HG03521 (cell line): ENCODE measurements at regions not wholly inside any gene's neighbourhood (a gene's known extent, or its start where the extent isn't known, plus 50 kb on each side); places are given as distances from the start of the nearest gene placed in this dataset.

Experiments
- ATAC-seq: cut with Tn5 transposase; IDR thresholded peaks from one replicate; pipeline ENCODE4 v1.9.1; 2021; ENCODE audit warnings: mild to moderate bottlenecking, moderate library complexity; ENCODE audit not compliant: unreplicated experiment

GRCh38 chr3:59593380-59593779, 543.6 kb upstream of the CFAP20DC start:
- ATAC-seq: no peak

GRCh38 chr3:59580996-59581395, 531.2 kb upstream of the CFAP20DC start:
- ATAC-seq: no peak

GRCh38 chr3:59580499-59580898, 530.7 kb upstream of the CFAP20DC start:
- ATAC-seq: no peak

- no peak for ATAC-seq
These were observed 528.3 kb upstream of the CFAP20DC start for GRCh38 chr3:59578129-59578528.

- ATAC-seq: no peak
These were observed 526.8 kb upstream of the CFAP20DC start for GRCh38 chr3:59576606-59577005.

GRCh38 chr3:59575113-59576001, 525.5 kb upstream of the CFAP20DC start:
- ATAC-seq: peak; percentile 76

GRCh38 chr3:59573911-59574310, 524.1 kb upstream of the CFAP20DC start:
- no peak for ATAC-seq

- ATAC-seq: no peak
These were observed 522.3 kb upstream of the CFAP20DC start for GRCh38 chr3:59572106-59572505.

GRCh38 chr3:59570806-59571205, 521.0 kb upstream of the CFAP20DC start:
- ATAC-seq: no peak

GRCh38 chr3:59567661-59568060, 517.8 kb upstream of the CFAP20DC start:
- ATAC-seq: no peak

- ATAC-seq: peak; percentile 98
These were observed 516.7 kb upstream of the CFAP20DC start for GRCh38 chr3:59566481-59566975.

GRCh38 chr3:59565125-59565524, 515.3 kb upstream of the CFAP20DC start:
- no peak for ATAC-seq

- no peak for ATAC-seq
These were observed 514.1 kb upstream of the CFAP20DC start for GRCh38 chr3:59563966-59564365.

GRCh38 chr3:59563072-59563605, 513.3 kb upstream of the CFAP20DC start:
- ATAC-seq: no peak

GRCh38 chr3:59559721-59560435, 510.1 kb upstream of the CFAP20DC start:
- ATAC-seq: no peak

GRCh38 chr3:59558906-59559720, 509.3 kb upstream of the CFAP20DC start:
- ATAC-seq: no peak

- no peak for ATAC-seq
These were observed 505.9 kb upstream of the CFAP20DC start for GRCh38 chr3:59555593-59556315.

GRCh38 chr3:59553076-59553475, 503.3 kb upstream of the CFAP20DC start:
- no peak for ATAC-seq

- ATAC-seq: no peak
These were observed 502.0 kb upstream of the CFAP20DC start for GRCh38 chr3:59551834-59552233.

GRCh38 chr3:59549962-59550361, 500.1 kb upstream of the CFAP20DC start:
- ATAC-seq: no peak
